HCT116 (cell line): ENCODE measurements at regions not wholly inside any gene's neighbourhood (a gene's known extent, or its start where the extent isn't known, plus 50 kb on each side); places are given as distances from the start of the nearest gene placed in this dataset.

Experiments used
- CEBPB ChIP-seq: IDR thresholded peaks from 2 replicates; pipeline ENCODE4 v1.6.1; 2012; ENCODE audit warnings: low read depth
- CTCF ChIP-seq, 3 experiments: fragments of 200-600 bp in 1 of 3; sonication (generic) in 1 of 3; IDR thresholded peaks in 2 of 3; conservative IDR thresholded peaks in 1 of 3; 2 replicates each; pipeline ENCODE4 v1.5.1; 2012 to 2017; ENCODE audit warnings: low read depth in 2 of 3, low read length in 2 of 3, antibody characterized with exemption in 1 of 3, borderline replicate concordance in 1 of 3, control low read depth in 1 of 3, mild to moderate bottlenecking in 1 of 3, mixed read lengths in 1 of 3, mixed run types in 1 of 3, moderate library complexity in 1 of 3; ENCODE audit not compliant: insufficient read depth in 1 of 3
- EGR1 ChIP-seq: IDR thresholded peaks from 2 replicates; pipeline ENCODE4 v1.6.1; 2012; ENCODE audit warnings: low read depth
- EZH2 ChIP-seq: fragments of 200-600 bp; sonication (generic); IDR thresholded peaks from 2 replicates; pipeline ENCODE4 v1.6.1; 2017; ENCODE audit warnings: antibody characterized with exemption, mixed run types
- FOSL1 ChIP-seq: IDR thresholded peaks from 2 replicates; pipeline ENCODE4 v1.6.1; 2012; ENCODE audit warnings: low read depth
- JUND ChIP-seq: IDR thresholded peaks from 2 replicates; pipeline ENCODE4 v1.6.1; 2012
- MAX ChIP-seq: IDR thresholded peaks from 2 replicates; pipeline ENCODE4 v1.6.1; 2012
- POLR2A ChIP-seq: IDR thresholded peaks from 2 replicates; pipeline ENCODE4 v1.7.0; 2011; ENCODE audit warnings: borderline replicate concordance; ENCODE audit not compliant: insufficient read depth, insufficient read length; ENCODE audit errors: extremely low read depth
- POLR2AphosphoS5 ChIP-seq: IDR thresholded peaks from 2 replicates; pipeline ENCODE4 v1.6.1; 2011; ENCODE audit warnings: mild to moderate bottlenecking, low read depth, low read length, moderate library complexity
- SIN3A ChIP-seq: IDR thresholded peaks from 2 replicates; pipeline ENCODE4 v1.6.1; 2012; ENCODE audit warnings: low read depth
- YY1 ChIP-seq: IDR thresholded peaks from 2 replicates; pipeline ENCODE4 v1.6.1; 2011; ENCODE audit warnings: low read length, low read depth, moderate library complexity, mild to moderate bottlenecking; ENCODE audit not compliant: insufficient replicate concordance; ENCODE audit errors: extremely low read depth
- ZNF274 ChIP-seq: fragments of 200-500 bp; sonication (Bioruptor generic); IDR thresholded peaks from 2 replicates; pipeline ENCODE4 v1.6.1; 2014; ENCODE audit warnings: mild to moderate bottlenecking, low read depth, low read length, inconsistent platforms
- TF ChIP-seq, protein P1 (sequence below): IDR thresholded peaks from 2 replicates; pipeline ENCODE4 v1.6.1; 2012
- TF ChIP-seq, protein P2 (sequence below): IDR thresholded peaks from 2 replicates; pipeline ENCODE4 v1.6.1; 2012; ENCODE audit warnings: low read depth

- no peak for TF ChIP-seq EZH2
- no peak for TF ChIP-seq YY1
- no peak for TF ChIP-seq POLR2A
- TF ChIP-seq, protein P1, sequence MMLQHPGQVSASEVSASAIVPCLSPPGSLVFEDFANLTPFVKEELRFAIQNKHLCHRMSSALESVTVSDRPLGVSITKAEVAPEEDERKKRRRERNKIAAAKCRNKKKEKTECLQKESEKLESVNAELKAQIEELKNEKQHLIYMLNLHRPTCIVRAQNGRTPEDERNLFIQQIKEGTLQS: no peak
- TF ChIP-seq CTCF (IDR thresholded peaks at IDR 0.05 in 2 of 3, conservative IDR thresholded peaks at IDR 0.05 in 1 of 3; ENCODE audit: borderline replicate concordance in 1 of 3, insufficient read depth in 1 of 3, low read depth in 2 of 3, low read length in 2 of 3): no peak
- TF ChIP-seq, protein P2, sequence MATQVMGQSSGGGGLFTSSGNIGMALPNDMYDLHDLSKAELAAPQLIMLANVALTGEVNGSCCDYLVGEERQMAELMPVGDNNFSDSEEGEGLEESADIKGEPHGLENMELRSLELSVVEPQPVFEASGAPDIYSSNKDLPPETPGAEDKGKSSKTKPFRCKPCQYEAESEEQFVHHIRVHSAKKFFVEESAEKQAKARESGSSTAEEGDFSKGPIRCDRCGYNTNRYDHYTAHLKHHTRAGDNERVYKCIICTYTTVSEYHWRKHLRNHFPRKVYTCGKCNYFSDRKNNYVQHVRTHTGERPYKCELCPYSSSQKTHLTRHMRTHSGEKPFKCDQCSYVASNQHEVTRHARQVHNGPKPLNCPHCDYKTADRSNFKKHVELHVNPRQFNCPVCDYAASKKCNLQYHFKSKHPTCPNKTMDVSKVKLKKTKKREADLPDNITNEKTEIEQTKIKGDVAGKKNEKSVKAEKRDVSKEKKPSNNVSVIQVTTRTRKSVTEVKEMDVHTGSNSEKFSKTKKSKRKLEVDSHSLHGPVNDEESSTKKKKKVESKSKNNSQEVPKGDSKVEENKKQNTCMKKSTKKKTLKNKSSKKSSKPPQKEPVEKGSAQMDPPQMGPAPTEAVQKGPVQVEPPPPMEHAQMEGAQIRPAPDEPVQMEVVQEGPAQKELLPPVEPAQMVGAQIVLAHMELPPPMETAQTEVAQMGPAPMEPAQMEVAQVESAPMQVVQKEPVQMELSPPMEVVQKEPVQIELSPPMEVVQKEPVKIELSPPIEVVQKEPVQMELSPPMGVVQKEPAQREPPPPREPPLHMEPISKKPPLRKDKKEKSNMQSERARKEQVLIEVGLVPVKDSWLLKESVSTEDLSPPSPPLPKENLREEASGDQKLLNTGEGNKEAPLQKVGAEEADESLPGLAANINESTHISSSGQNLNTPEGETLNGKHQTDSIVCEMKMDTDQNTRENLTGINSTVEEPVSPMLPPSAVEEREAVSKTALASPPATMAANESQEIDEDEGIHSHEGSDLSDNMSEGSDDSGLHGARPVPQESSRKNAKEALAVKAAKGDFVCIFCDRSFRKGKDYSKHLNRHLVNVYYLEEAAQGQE: no peak
- no peak for TF ChIP-seq MAX
- no peak for TF ChIP-seq POLR2AphosphoS5
- TF ChIP-seq ZNF274: no peak
- TF ChIP-seq SIN3A: no peak
- no peak for TF ChIP-seq EGR1
- no peak for TF ChIP-seq JUND
- no peak for TF ChIP-seq CEBPB
- TF ChIP-seq FOSL1: no peak
Measured at GRCh38 chr5:29769474-29769873, 1424.0 kb upstream of the CDH6 start.
